Breast epithelium (tissue), 4 donors: ENCODE measurements at regions not wholly inside any gene's neighbourhood (a gene's known extent, or its start where the extent isn't known, plus 50 kb on each side); places are given as distances from the start of the nearest gene placed in this dataset.

ENCODE experiments used
- DNase-seq, 2 donors: peaks; one replicate each; pipeline ENCODE4 v3.0.0-alpha.2; 2019; ENCODE audit warnings: low spot score in 2 of 2
- H3K27ac ChIP-seq, 2 donors: fragments of 200-600 bp; sonication (generic) in 1 of 2; one replicate each; pipeline ENCODE4 v1.5.1; 2016 to 2019; ENCODE audit warnings: mild to moderate bottlenecking in 1 of 2
- H3K27me3 ChIP-seq, 2 donors: fragments of 200-600 bp; sonication (generic) in 1 of 2; one replicate each; pipeline versions ENCODE4 v1.5.1 to v1.6.0; 2017 to 2019; ENCODE audit warnings: control low read depth in 1 of 2, mild to moderate bottlenecking in 1 of 2
- H3K36me3 ChIP-seq: fragments of 200-600 bp; one replicate; pipeline ENCODE4 v1.5.1; 2019
- H3K4me1 ChIP-seq, 2 donors: fragments of 200-600 bp; sonication (generic); one replicate each; pipeline ENCODE4 v1.5.1; 2016 to 2019; ENCODE audit warnings: control low read depth in 1 of 2
- H3K4me3 ChIP-seq, 3 donors: fragments of 200-600 bp; sonication (generic); 1 replicate in 2 of 3; 2 replicates in 1 of 3; pipeline ENCODE4 v1.5.1; 2016 to 2019; ENCODE audit warnings: mild to moderate bottlenecking in 3 of 3, moderate library complexity in 2 of 3
- H3K9me3 ChIP-seq, 2 donors: fragments of 200-600 bp; sonication (generic) in 1 of 2; one replicate each; pipeline ENCODE4 v1.5.1; 2016 to 2019; ENCODE audit warnings: control low read depth in 1 of 2
- CTCF ChIP-seq, 3 donors: fragments of 450-650 bp; IDR thresholded peaks; one replicate each; pipeline ENCODE4 v1.5.1; 2016 to 2017; ENCODE audit warnings: antibody characterized with exemption in 3 of 3, mild to moderate bottlenecking in 3 of 3, moderate library complexity in 3 of 3
- POLR2A ChIP-seq: fragments of 450-650 bp; IDR thresholded peaks from one replicate; pipeline ENCODE4 v1.6.1; 2016; ENCODE audit warnings: antibody characterized with exemption, mild to moderate bottlenecking, moderate library complexity
- POLR2AphosphoS5 ChIP-seq, 3 donors: sonication (generic); formaldehyde crosslinking; IDR thresholded peaks; one replicate each; pipeline ENCODE4 v1.6.1; 2017; ENCODE audit warnings: antibody characterized with exemption in 3 of 3
- intact Hi-C: fragments of 100-400 bp; cut with DNase I; formaldehyde crosslinking; loops from one replicate; pipeline ENCODE4 v1.15.1; 2023; ENCODE audit warnings: low total_unique reads

- Histone ChIP-seq H3K27ac (no peak overlapping the region), H3K36me3 (no peaks in the 10 kb centered on the region), H3K9me3 (no peaks in the 10 kb centered on the region), H3K27me3 (no peaks in the 10 kb centered on the region), H3K4me1 (no peaks in the 10 kb centered on the region), H3K4me3 (no peak overlapping the region)
- intact Hi-C loops: no loop called here
- TF ChIP-seq CTCF (IDR thresholded peaks at IDR 0.05) (no peak), POLR2AphosphoS5 (IDR thresholded peaks at IDR 0.05) (no peak), POLR2A (no peak)
- DNase-seq: no peak
These were observed 79.1 kb upstream of the PLPPR4 start for GRCh38 chr1:99185196-99185595.

- Histone ChIP-seq H3K27me3 (no peaks in the 10 kb centered on the region), H3K36me3 (no peaks in the 10 kb centered on the region), H3K27ac (no peak overlapping the region), H3K4me1 (no peaks in the 10 kb centered on the region), H3K9me3 (no peaks in the 10 kb centered on the region), H3K4me3 (no peak overlapping the region)
- intact Hi-C loops: no loop called here
- TF ChIP-seq POLR2A: no peak
- DNase-seq: no peak
These were observed 70.9 kb upstream of the PLPPR4 start for GRCh38 chr1:99193431-99193830.

- no peak for TF ChIP-seq POLR2AphosphoS5 (IDR thresholded peaks at IDR 0.05)
- TF ChIP-seq POLR2A: no peak
- TF ChIP-seq CTCF (IDR thresholded peaks at IDR 0.05): no peak
- intact Hi-C loops: no loop called here
- H3K4me1 ChIP-seq: no peaks in the 10 kb centered on the region
- H3K27me3 ChIP-seq: no peaks in the 10 kb centered on the region
- no peaks in the 10 kb centered on the region for H3K9me3 ChIP-seq
- no peak for DNase-seq
- no peaks in the 10 kb centered on the region for H3K36me3 ChIP-seq
- H3K4me3 ChIP-seq: no peak overlapping the region
- no peak overlapping the region for H3K27ac ChIP-seq
These were observed 65.9 kb upstream of the PLPPR4 start for GRCh38 chr1:99198393-99198792.

GRCh38 chr1:99207216-99207615 lies 57.1 kb upstream of the PLPPR4 start:
- intact Hi-C loops: no loop called here
- no peak for TF ChIP-seq POLR2A
- no peak for TF ChIP-seq CTCF (IDR thresholded peaks at IDR 0.05)
- no peak for TF ChIP-seq POLR2AphosphoS5 (IDR thresholded peaks at IDR 0.05)
- Histone ChIP-seq H3K4me3 (no peak overlapping the region), H3K4me1 (no peaks in the 10 kb centered on the region), H3K9me3 (no peaks in the 10 kb centered on the region), H3K27ac (no peak overlapping the region), H3K36me3 (no peaks in the 10 kb centered on the region), H3K27me3 (no peaks in the 10 kb centered on the region)
- no peak for DNase-seq
